Iris pigment epithelial cell (primary cell): ENCODE measurements at regions not wholly inside any gene's neighbourhood (a gene's known extent, or its start where the extent isn't known, plus 50 kb on each side); places are given as distances from the start of the nearest gene placed in this dataset.
A peak's percentile ranks its signal among the peaks of the same experiment; 100 is the strongest.

Experiments
- DNase-seq: peaks from one replicate; pipeline ENCODE4 v3.0.0-alpha.2; 2011; ENCODE audit warnings: low read depth

GRCh38 chr3:178393824-178394223, 142.4 kb upstream of the KCNMB2 start:
- DNase-seq, result peak; percentile 93

- DNase-seq, result no peak
These were observed 139.9 kb upstream of the KCNMB2 start for GRCh38 chr3:178396318-178396717.

- DNase-seq, result no peak
These were observed 139.0 kb upstream of the KCNMB2 start for GRCh38 chr3:178397202-178397601.

DNA sequence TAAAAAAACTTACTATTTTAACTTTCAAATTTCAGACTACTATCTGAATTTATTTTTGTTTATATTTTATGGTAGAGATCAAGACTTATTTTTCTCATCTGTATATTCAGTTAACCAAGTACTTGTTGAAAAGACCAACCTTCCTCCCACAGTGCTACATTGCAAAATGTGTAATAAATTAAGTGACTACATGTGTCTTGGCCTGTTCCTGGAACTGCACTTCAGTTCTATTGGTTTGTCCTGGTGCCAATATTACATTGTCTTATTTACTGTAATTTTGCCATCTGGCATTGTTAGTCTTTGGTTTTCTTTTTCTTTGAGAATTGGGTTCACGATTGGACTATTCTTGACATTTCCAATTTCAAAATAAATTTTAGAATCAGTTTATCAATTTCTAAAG, 138.4 kb upstream of the KCNMB2 start:
- no peak for DNase-seq

GRCh38 chr3:178404961-178405360, 131.3 kb upstream of the KCNMB2 start:
- DNase-seq, result no peak

GRCh38 chr3:178405531-178405930, 130.7 kb upstream of the KCNMB2 start:
- DNase-seq, result no peak

- DNase-seq, result peak; percentile 52
These were observed 130.0 kb upstream of the KCNMB2 start for GRCh38 chr3:178406206-178406605.

GRCh38 chr3:178415384-178415783, 120.9 kb upstream of the KCNMB2 start:
- DNase-seq, result no peak

GRCh38 chr3:178417736-178418135, 118.5 kb upstream of the KCNMB2 start:
- no peak for DNase-seq

DNA sequence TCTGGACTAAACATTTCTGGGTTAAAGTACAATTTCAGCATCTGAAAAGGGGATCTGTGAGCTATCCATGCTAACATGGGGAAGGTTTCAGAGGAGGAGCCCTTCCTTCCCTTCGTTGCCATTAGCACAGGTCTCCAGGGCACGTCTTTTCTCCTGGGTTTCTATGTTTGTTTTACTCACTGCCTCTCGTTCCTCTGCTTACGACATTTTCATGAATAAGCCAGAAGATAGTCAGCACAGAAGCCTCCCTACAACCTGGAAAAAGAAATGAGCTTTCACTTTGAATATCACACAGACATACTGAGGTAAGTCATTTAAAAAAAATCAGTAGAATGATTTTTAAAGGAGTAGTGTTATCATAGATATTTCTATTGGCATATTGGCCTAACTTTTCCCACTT, 117.2 kb upstream of the KCNMB2 start:
- DNase-seq, result peak; percentile 83

DNA sequence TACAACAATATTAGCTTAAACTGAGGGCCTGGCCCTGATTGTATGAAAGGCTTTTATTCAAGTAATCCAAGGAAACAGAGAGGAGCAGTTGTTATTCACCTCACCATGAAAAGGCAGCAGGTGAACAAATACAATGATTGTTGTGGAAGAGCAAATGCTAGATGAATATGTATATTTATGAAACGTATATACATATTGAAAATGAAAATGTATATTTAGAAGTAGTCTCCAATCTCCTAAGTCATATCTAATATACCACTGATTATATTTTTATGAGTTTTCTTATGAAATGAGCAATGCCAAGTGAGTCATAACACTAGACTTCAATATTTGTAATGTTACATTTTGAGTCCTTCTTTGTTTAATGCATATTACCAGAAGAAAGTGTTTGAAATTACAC, 116.2 kb upstream of the KCNMB2 start:
- peak; percentile 40 for DNase-seq

DNA sequence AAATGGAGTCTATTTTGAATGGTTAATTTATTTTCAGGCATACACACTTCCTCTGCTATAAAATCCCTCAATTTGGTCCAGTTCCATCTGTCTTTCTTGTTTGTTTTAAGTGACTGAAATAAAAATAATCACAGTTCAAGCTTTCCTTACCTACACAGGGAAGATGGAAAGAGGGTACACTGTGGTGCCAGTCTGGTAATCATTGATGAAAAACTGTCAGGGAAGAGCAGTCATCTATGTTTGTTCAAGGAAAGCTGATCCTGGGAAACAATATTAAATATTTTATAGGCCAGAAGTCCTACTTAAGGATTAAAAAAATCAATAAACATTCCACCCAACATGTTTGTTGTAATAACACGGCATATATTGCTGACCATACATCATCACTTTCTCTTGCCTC, 115.2 kb upstream of the KCNMB2 start:
- no peak for DNase-seq

GRCh38 chr3:178422406-178422805, 113.8 kb upstream of the KCNMB2 start:
- DNase-seq, result no peak

- DNase-seq, result no peak
These were observed 108.2 kb upstream of the KCNMB2 start for GRCh38 chr3:178428037-178428436.

DNA sequence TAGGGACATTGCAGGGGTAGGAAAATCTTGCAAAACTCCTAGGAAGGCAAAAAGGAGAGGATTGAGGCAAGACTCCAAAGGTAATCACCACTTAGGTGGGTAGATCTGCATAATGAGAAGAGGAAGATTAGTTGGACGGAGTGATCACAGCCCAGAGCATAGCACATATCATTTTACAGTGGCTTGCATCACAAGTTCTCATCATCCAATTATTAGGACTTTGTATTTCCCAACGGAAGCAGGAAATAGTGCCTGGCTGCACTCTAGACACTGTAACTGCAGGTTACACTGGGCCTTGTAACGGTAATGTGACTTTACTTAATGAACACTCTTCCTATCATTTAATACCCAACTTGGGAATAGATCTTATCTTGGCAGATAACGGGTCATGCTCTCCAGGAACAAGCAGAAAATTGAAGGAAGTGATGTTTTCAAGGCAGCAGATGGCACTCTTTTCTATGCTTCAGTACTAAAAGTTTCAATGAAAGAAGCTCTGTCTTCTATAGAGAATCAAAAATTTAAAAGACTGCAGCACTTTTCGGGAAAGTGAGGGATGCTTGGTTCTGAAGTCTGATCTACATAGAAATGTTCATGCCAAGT, 101.9 kb upstream of the KCNMB2 start:
- peak; percentile 33 for DNase-seq

- no peak for DNase-seq
These were observed 100.7 kb upstream of the KCNMB2 start for GRCh38 chr3:178435575-178435974.

- peak; percentile 54 for DNase-seq
These were observed 99.5 kb upstream of the KCNMB2 start for GRCh38 chr3:178436773-178437172.

- DNase-seq, result no peak
These were observed 99.0 kb upstream of the KCNMB2 start for GRCh38 chr3:178437236-178437635.

GRCh38 chr3:178439504-178439903, 96.7 kb upstream of the KCNMB2 start:
- peak; percentile 83 for DNase-seq

DNA sequence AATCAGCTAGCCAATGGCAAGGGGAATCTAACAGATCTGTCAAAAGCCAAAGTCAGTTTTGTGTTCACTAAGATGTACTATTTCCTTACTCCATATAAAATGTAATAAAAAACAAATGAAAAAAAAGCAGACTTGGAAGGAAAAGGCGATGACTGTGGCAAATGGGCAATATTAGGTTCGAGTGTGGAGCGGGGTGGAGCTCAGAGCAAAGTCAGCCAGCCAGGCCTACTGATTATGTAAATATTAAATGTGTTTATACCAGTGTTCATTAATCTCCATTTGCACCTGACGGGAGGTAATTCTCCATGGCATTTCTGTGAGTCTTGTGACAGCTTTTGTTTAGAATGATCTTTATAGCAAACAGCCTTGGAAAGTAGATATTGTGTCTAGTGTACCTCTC, 96.2 kb upstream of the KCNMB2 start:
- DNase-seq, result no peak

DNA sequence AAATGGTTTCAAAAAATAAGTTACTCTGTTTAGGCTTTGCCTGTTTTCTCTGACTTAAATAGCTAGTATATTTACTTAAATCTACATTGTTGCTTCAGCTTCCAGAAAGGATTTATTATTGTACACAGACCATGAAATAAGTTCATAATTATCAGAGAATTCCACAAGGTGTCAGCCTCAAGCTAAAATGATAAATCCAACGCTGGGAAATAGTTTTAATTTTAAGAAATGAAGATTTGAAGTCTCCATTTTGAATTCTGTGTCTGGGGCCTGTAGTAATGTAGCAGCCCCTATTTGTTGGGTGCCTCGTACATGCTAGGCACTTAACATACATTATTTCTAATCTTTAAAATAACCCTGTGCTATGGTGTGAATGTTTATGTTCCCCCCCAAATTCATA, 92.6 kb upstream of the KCNMB2 start:
- DNase-seq, result peak; percentile 11

GRCh38 chr3:178445139-178445538, 91.1 kb upstream of the KCNMB2 start:
- no peak for DNase-seq

GRCh38 chr3:178446059-178446458, 90.2 kb upstream of the KCNMB2 start:
- DNase-seq, result no peak

- DNase-seq, result no peak
These were observed 85.8 kb upstream of the KCNMB2 start for GRCh38 chr3:178450476-178450875.

DNA sequence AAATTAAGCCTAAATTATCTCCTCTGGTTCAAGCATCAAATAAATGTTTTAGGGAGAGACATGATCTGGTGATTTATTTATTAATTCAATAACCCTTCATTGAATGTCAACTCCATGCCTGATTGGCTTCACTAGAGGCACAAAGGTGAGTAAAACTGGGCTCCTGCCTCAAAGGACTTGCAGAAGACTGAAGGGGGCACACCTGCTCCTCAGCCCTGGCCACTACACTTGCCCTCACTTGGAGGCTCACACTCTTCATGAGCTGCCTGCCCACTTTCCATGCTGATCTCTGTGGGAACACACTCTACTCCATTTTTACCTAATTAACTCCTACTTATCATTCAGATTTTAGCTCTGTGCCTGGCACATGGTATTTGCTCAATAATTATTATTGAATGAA, 84.4 kb upstream of the KCNMB2 start:
- no peak for DNase-seq
